Endothelial cell of umbilical vein (primary cell): ENCODE measurements at regions not wholly inside any gene's neighbourhood (a gene's known extent, or its start where the extent isn't known, plus 50 kb on each side); places are given as distances from the start of the nearest gene placed in this dataset.

Source experiments
- EZH2 ChIP-seq: IDR thresholded peaks from 2 replicates; pipeline ENCODE4 v1.6.1; 2012; ENCODE audit warnings: borderline replicate concordance, low read depth, mild to moderate bottlenecking, moderate library complexity, low read length, inconsistent platforms; ENCODE audit not compliant: severe bottlenecking
- FOS ChIP-seq: IDR thresholded peaks from 2 replicates; pipeline ENCODE4 v1.6.1; 2011; ENCODE audit warnings: mild to moderate bottlenecking, low read length, moderate library complexity, borderline replicate concordance; ENCODE audit not compliant: insufficient read depth
- GATA2 ChIP-seq: IDR thresholded peaks from 2 replicates; pipeline ENCODE4 v1.7.0; 2011; ENCODE audit warnings: low read depth, mild to moderate bottlenecking, moderate library complexity, mixed read lengths, low read length; ENCODE audit not compliant: insufficient read length, insufficient read depth
- JUN ChIP-seq: IDR thresholded peaks from 2 replicates; pipeline ENCODE4 v1.6.1; 2011; ENCODE audit warnings: borderline replicate concordance, low read depth; ENCODE audit not compliant: insufficient read length, insufficient read depth
- MYC ChIP-seq: IDR thresholded peaks from one replicate; pipeline ENCODE4 v1.6.1; 2011; ENCODE audit warnings: mild to moderate bottlenecking, low read depth, low read length
- POLR2A ChIP-seq: IDR thresholded peaks from 2 replicates; pipeline ENCODE4 v1.6.1; 2012; ENCODE audit warnings: low read depth, mild to moderate bottlenecking, control low read depth, low read length
- POLR2AphosphoS5 ChIP-seq: IDR thresholded peaks from 2 replicates; pipeline ENCODE4 v1.6.1; 2012; ENCODE audit warnings: low read depth, mild to moderate bottlenecking, control low read depth, low read length, moderate library complexity; ENCODE audit not compliant: insufficient read depth
- TF ChIP-seq, protein P1 (sequence below), 2 donors: IDR thresholded peaks; 1 replicate in 1 of 2; 2 replicates in 1 of 2; pipeline ENCODE4 v1.5.1; 2011; ENCODE audit warnings: low read length in 2 of 2, mild to moderate bottlenecking in 2 of 2, moderate library complexity in 2 of 2, control low read depth in 1 of 2, inconsistent platforms in 1 of 2, low read depth in 1 of 2; ENCODE audit not compliant: insufficient read depth in 1 of 2; ENCODE audit errors: extremely low read depth in 1 of 2
- TF ChIP-seq, protein P2 (sequence below): IDR thresholded peaks from 2 replicates; pipeline ENCODE4 v1.6.1; 2011; ENCODE audit not compliant: insufficient read depth, insufficient read length

DNA sequence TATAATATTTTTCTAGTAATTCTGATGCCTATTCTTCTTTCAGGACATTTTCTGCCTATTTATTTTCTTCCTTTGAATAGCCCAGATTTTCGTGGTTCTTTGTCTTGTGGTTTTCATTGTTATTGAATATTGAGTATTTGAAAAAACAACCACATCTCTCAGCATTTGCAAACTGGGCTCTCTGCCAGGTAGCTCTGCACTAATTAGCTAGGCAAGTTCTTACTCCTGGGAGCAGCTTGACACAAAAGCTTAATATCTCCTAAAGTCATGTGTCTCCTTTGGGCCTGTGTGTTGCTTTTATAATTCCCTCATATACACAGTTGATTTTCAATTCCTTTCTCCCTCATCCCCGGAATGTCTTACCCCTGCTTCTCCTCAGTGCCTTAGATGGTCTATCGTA, 413.5 kb upstream of the GRIA3 start:
- no peak for TF ChIP-seq POLR2AphosphoS5
- no peak for TF ChIP-seq POLR2A
- TF ChIP-seq, protein P1, sequence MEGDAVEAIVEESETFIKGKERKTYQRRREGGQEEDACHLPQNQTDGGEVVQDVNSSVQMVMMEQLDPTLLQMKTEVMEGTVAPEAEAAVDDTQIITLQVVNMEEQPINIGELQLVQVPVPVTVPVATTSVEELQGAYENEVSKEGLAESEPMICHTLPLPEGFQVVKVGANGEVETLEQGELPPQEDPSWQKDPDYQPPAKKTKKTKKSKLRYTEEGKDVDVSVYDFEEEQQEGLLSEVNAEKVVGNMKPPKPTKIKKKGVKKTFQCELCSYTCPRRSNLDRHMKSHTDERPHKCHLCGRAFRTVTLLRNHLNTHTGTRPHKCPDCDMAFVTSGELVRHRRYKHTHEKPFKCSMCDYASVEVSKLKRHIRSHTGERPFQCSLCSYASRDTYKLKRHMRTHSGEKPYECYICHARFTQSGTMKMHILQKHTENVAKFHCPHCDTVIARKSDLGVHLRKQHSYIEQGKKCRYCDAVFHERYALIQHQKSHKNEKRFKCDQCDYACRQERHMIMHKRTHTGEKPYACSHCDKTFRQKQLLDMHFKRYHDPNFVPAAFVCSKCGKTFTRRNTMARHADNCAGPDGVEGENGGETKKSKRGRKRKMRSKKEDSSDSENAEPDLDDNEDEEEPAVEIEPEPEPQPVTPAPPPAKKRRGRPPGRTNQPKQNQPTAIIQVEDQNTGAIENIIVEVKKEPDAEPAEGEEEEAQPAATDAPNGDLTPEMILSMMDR (IDR thresholded peaks at IDR 0.05; ENCODE audit: extremely low read depth in 1 of 2, insufficient read depth in 1 of 2, low read depth in 1 of 2, low read length in 2 of 2) = no peak
- TF ChIP-seq, protein P2, sequence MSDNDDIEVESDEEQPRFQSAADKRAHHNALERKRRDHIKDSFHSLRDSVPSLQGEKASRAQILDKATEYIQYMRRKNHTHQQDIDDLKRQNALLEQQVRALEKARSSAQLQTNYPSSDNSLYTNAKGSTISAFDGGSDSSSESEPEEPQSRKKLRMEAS = no peak
- TF ChIP-seq JUN = no peak
- TF ChIP-seq EZH2 = no peak
- no peak for TF ChIP-seq MYC
- no peak for TF ChIP-seq GATA2
- no peak for TF ChIP-seq FOS
